HepG2 (cell line): ENCODE measurements at regions not wholly inside any gene's neighbourhood (a gene's known extent, or its start where the extent isn't known, plus 50 kb on each side); places are given as distances from the start of the nearest gene placed in this dataset.

ENCODE experiments used
- ATAC-seq: fragments of 200-7000 bp; cut with Tn5 transposase; 3 replicates; pipeline ENCODE4 v1.9.1; 2020; ENCODE audit warnings: mild to moderate bottlenecking, moderate library complexity
- BruUV-seq: library from RNA; stranded (reverse); fragments of 400-500 nt; replicated peaks from 2 replicates; lab custom pipeline; 2021; lab: Mats Ljungman, UMichigan
- CTCF ChIA-PET: fragments of 300-600 bp; formaldehyde crosslinking; extraction: SDS; loops from one replicate; lab custom pipeline; 2021; ENCODE audit warnings: low total read pairs, inconsistent platforms, low intra/inter-chr PET ratio; lab: Yijun Ruan, JAX
- POLR2A ChIA-PET: fragments of 350-600 bp; sonication (Branson Sonifier 250); formaldehyde crosslinking; loops from one replicate; lab custom pipeline; 2020; ENCODE audit warnings: antibody characterized with exemption, inconsistent platforms; lab: Yijun Ruan, JAX
- DNase-seq: peaks from one replicate; pipeline ENCODE4 v3.0.0-alpha.2; 2015; ENCODE audit warnings: low spot score
- FAIRE-seq: peaks from 3 replicates; lab custom pipeline; 2011; peaks lifted over from hg19 to GRCh38; lab: Jason Lieb, UNC
- H2AFZ ChIP-seq: one replicate; pipeline ENCODE4 v1.6.1; 2011; ENCODE audit warnings: low read length, inconsistent platforms
- H3K27ac ChIP-seq: fragments of 300-600 bp; 3 replicates; pipeline ENCODE4 v1.8.0; 2011; ENCODE audit warnings: mixed run types, mild to moderate bottlenecking, mixed read lengths, low read length, inconsistent platforms; ENCODE audit not compliant: insufficient read depth; ENCODE audit errors: extremely low read length
- H3K27me3 ChIP-seq, 2 experiments: fragments of 200-600 bp in 1 of 2; 2 replicates in 1 of 2; 3 replicates in 1 of 2; pipeline versions ENCODE4 v1.6.0 to v1.8.0; 2011; ENCODE audit warnings: low read length in 2 of 2, mild to moderate bottlenecking in 2 of 2, moderate library complexity in 2 of 2, inconsistent platforms in 1 of 2; ENCODE audit not compliant: insufficient read depth in 2 of 2, control insufficient read depth in 1 of 2
- H3K36me3 ChIP-seq, 2 experiments: fragments of 200-600 bp in 1 of 2; replicated peaks in 1 of 2; 2 replicates in 1 of 2; 3 replicates in 1 of 2; pipeline versions ENCODE4 v1.5.1 to v1.8.0; 2011; ENCODE audit warnings: low read length in 2 of 2, inconsistent platforms in 1 of 2; ENCODE audit not compliant: insufficient read depth in 2 of 2, control insufficient read depth in 1 of 2
- H3K4me1 ChIP-seq: 2 replicates; pipeline ENCODE4 v1.5.1; 2012; ENCODE audit warnings: low read length, inconsistent platforms; ENCODE audit not compliant: insufficient read depth
- H3K4me2 ChIP-seq: 2 replicates; pipeline ENCODE4 v1.6.0; 2011; ENCODE audit warnings: low read depth, low read length, inconsistent platforms
- H3K4me3 ChIP-seq, 3 experiments: fragments of 200-600 bp in 1 of 3; sonication (generic), shearing (Covaris generic) in 1 of 3; replicated peaks in 1 of 3; 2 replicates each; pipeline ENCODE4 v1.5.1; 2011 to 2016; ENCODE audit warnings: low read length in 3 of 3, inconsistent platforms in 2 of 3, low read depth in 2 of 3, mild to moderate bottlenecking in 2 of 3, control low read depth in 1 of 3, mixed read lengths in 1 of 3; ENCODE audit not compliant: insufficient read depth in 1 of 3
- H3K79me2 ChIP-seq: one replicate; pipeline ENCODE4 v1.6.1; 2011; ENCODE audit warnings: low read length, inconsistent platforms; ENCODE audit not compliant: insufficient read depth
- H3K9ac ChIP-seq: 2 replicates; pipeline ENCODE4 v1.6.0; 2011; ENCODE audit warnings: mild to moderate bottlenecking, low read depth, low read length, inconsistent platforms; ENCODE audit not compliant: insufficient read depth
- H3K9me3 ChIP-seq: 2 replicates; pipeline ENCODE4 v1.5.1; 2012; ENCODE audit warnings: mild to moderate bottlenecking, low read length
- H4K20me1 ChIP-seq: 2 replicates; pipeline ENCODE4 v1.6.0; 2011; ENCODE audit warnings: inconsistent platforms, mild to moderate bottlenecking, low read length, moderate library complexity; ENCODE audit not compliant: insufficient read depth
- HNRNPK ChIP-seq: fragments of 200-400 bp; formaldehyde crosslinking; IDR thresholded peaks from 2 replicates; pipeline ENCODE4 v1.6.1; 2018; ENCODE audit warnings: low read length, low read depth, moderate library complexity, mild to moderate bottlenecking; ENCODE audit not compliant: poor library complexity, severe bottlenecking
- POGZ ChIP-seq: sonication (generic); formaldehyde crosslinking; IDR thresholded peaks from 2 replicates; pipeline ENCODE4 v1.4.0; 2020; ENCODE audit warnings: mild to moderate bottlenecking, missing genetic modification reagents
- RARA ChIP-seq: IDR thresholded peaks from 2 replicates; pipeline ENCODE4 v1.6.1; 2016; ENCODE audit warnings: missing genetic modification reagents, missing compliant biosample characterization
- RFXANK ChIP-seq: IDR thresholded peaks from 2 replicates; pipeline ENCODE4 v1.6.1; 2016
- SMAD3 ChIP-seq: sonication (generic); formaldehyde crosslinking; IDR thresholded peaks from 2 replicates; pipeline ENCODE4 v1.4.0; 2020; ENCODE audit warnings: missing genetic modification reagents
- SRY ChIP-seq: sonication (generic); formaldehyde crosslinking; IDR thresholded peaks from 2 replicates; pipeline ENCODE4 v1.8.0; 2022; ENCODE audit warnings: mild to moderate bottlenecking, missing genetic modification reagents
- TEAD3 ChIP-seq: optimal IDR thresholded peaks from 2 replicates; pipeline ENCODE3; 2016; ENCODE audit warnings: borderline replicate concordance
- THAP7 ChIP-seq: sonication (generic); formaldehyde crosslinking; IDR thresholded peaks from 2 replicates; pipeline ENCODE4 v1.8.1; 2023; ENCODE audit warnings: mild to moderate bottlenecking, missing genetic modification reagents
- TRIM24 ChIP-seq: sonication (generic); formaldehyde crosslinking; IDR thresholded peaks from 2 replicates; pipeline ENCODE4 v1.8.0; 2022; ENCODE audit warnings: mild to moderate bottlenecking, missing genetic modification reagents
- ZBTB4 ChIP-seq: sonication (generic); formaldehyde crosslinking; IDR thresholded peaks from 2 replicates; pipeline ENCODE4 v1.4.0; 2020; ENCODE audit warnings: missing genetic modification reagents, mild to moderate bottlenecking, borderline replicate concordance
- ZNF296 ChIP-seq: sonication (generic); formaldehyde crosslinking; conservative IDR thresholded peaks from 2 replicates; pipeline ENCODE4 v1.5.0; 2020; ENCODE audit warnings: mild to moderate bottlenecking, missing genetic modification reagents
- WGBS: methylation state at CpG from one replicate; pipeline ENCODE4 v1.1.6; 2017; ENCODE audit warnings: low lambda C conversion rate; 5-methylcytosine and 5-hydroxymethylcytosine counted together
- in situ Hi-C: cut with HindIII; loops from 2 replicates; pipeline ENCODE4 v1.10.0; 2017; ENCODE audit warnings: low pct_unique_long_range_greater_than_20kb; ENCODE audit not compliant: extremely low pct_ligation_motif_present
- intact Hi-C: fragments of 100-400 bp; cut with micrococcal nuclease; formaldehyde crosslinking; loops from one replicate; pipeline ENCODE4 v1.10.0; 2022; ENCODE audit not compliant: unreplicated experiment

- Histone ChIP-seq H4K20me1 (no peaks in the 10 kb centered on the region), H3K27me3 (peaks cover 3 to 43% of the 10 kb centered on the region in 2 experiments; a peak in 3 of 5 replicates), H3K9me3 (no peaks in the 10 kb centered on the region), H3K79me2 (no peaks in the 10 kb centered on the region), H3K36me3 (no peaks in the 10 kb centered on the region), H3K4me3 (no peak overlapping the region), H3K4me1 (peaks cover 24% of the 10 kb centered on the region), H3K4me2 (no peak overlapping the region), H2AFZ (no peak overlapping the region), H3K9ac (no peak overlapping the region), H3K27ac (no peak overlapping the region)
- DNase-seq (no peak), FAIRE-seq (no peak), ATAC-seq (no peak)
- 18% methylated on average over 12 of the region's 12 CpGs for WGBS
- ChIA-PET POLR2A (no interaction called here), CTCF (no interaction called here)
- TF ChIP-seq RARA (0 out of 2 replicates have a peak, but pooled peaks have one; percentile 10), SRY (CRISPR knock-in tag) (no peak)
- in situ Hi-C loops, result no loop called here
- BruUV-seq, result no TSS peak
- intact Hi-C loops, result no loop called here
Observed at GRCh38 chr1:3959361-3959760, 59.3 kb upstream of the C1orf174 start.

- H3K27me3 ChIP-seq, result peaks cover 0 to 3% of the 10 kb centered on the region in 2 experiments; a peak in 2 of 5 replicates
- FAIRE-seq (peak; percentile 26), DNase-seq (peak; percentile 13), ATAC-seq (peak; percentile 88)
- no peaks in the 10 kb centered on the region for H4K20me1 ChIP-seq
- H3K4me3 ChIP-seq, result no peak overlapping the region
- ChIA-PET CTCF (no interaction called here), POLR2A (no interaction called here)
- in situ Hi-C loops, result no loop called here
- peaks cover 12% of the 10 kb centered on the region for H3K4me1 ChIP-seq
- intact Hi-C loops, result no loop called here
- no TSS peak for BruUV-seq
- no peaks in the 10 kb centered on the region for H3K79me2 ChIP-seq
- no peak overlapping the region for H3K27ac ChIP-seq
- no peak overlapping the region for H3K9ac ChIP-seq
- no peaks in the 10 kb centered on the region for H3K9me3 ChIP-seq
- no peak overlapping the region for H2AFZ ChIP-seq
- H3K36me3 ChIP-seq, result no peaks in the 10 kb centered on the region
- H3K4me2 ChIP-seq, result no peak overlapping the region
- WGBS, result 19% methylated on average over 8 of the region's 9 CpGs
- TF ChIP-seq ZBTB4 (no peak), ZNF296 (no peak), POGZ (CRISPR knock-in tag) (no peak), SMAD3 (CRISPR knock-in tag) (no peak), TEAD3 (CRISPR knock-in tag) (peak; percentile 29), HNRNPK (no peak), RFXANK (CRISPR knock-in tag) (no peak), TRIM24 (CRISPR knock-in tag) (no peak), THAP7 (CRISPR knock-in tag) (no peak)
Observed at GRCh38 chr1:3963554-3963953, 63.5 kb upstream of the C1orf174 start.
